ENCODE measurements at regions not wholly inside any gene's neighbourhood (a gene's known extent, or its start where the extent isn't known, plus 50 kb on each side); places are given as distances from the start of the nearest gene placed in this dataset.
A peak's percentile ranks its signal among the peaks of the same experiment; 100 is the strongest.

DNA sequence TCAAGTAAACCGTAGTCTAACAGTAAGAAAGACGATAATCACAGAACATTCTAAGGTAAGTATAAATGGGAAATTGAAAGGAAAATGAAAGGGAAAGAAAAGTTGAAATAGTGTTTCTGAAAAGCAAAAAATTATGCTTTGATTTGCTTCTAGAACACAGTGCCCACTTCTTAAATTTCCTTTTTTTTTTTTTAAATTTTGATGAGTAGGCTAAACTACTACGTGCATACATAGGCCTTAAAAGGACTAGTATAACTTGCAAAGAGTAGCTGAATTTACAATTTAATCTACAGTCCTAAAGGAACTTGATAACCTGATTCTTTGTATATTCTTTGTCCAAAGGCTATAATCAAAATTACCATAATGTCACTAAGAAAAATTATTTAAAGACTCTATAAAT lies 325.3 kb downstream of the PAX3 start:
- no peak for DNase-seq (ENCODE audit: extremely low read depth, low read depth)
- no peak overlapping the region for H3K4me3 ChIP-seq (replicated peaks; ENCODE audit: low read depth, low read length)
- TF ChIP-seq, protein P1, sequence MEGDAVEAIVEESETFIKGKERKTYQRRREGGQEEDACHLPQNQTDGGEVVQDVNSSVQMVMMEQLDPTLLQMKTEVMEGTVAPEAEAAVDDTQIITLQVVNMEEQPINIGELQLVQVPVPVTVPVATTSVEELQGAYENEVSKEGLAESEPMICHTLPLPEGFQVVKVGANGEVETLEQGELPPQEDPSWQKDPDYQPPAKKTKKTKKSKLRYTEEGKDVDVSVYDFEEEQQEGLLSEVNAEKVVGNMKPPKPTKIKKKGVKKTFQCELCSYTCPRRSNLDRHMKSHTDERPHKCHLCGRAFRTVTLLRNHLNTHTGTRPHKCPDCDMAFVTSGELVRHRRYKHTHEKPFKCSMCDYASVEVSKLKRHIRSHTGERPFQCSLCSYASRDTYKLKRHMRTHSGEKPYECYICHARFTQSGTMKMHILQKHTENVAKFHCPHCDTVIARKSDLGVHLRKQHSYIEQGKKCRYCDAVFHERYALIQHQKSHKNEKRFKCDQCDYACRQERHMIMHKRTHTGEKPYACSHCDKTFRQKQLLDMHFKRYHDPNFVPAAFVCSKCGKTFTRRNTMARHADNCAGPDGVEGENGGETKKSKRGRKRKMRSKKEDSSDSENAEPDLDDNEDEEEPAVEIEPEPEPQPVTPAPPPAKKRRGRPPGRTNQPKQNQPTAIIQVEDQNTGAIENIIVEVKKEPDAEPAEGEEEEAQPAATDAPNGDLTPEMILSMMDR (IDR thresholded peaks at IDR 0.05; ENCODE audit: low read depth, low read length, missing control alignments), result no peak

GRCh38 chr2:221972813-221973478 lies 325.9 kb downstream of the PAX3 start:
- no peak for DNase-seq (ENCODE audit: extremely low read depth, low read depth)
- TF ChIP-seq, protein P1 (IDR thresholded peaks at IDR 0.05; ENCODE audit: low read depth, low read length, missing control alignments), result no peak
- H3K4me3 ChIP-seq (replicated peaks; ENCODE audit: low read depth, low read length), result no peak overlapping the region

DNA sequence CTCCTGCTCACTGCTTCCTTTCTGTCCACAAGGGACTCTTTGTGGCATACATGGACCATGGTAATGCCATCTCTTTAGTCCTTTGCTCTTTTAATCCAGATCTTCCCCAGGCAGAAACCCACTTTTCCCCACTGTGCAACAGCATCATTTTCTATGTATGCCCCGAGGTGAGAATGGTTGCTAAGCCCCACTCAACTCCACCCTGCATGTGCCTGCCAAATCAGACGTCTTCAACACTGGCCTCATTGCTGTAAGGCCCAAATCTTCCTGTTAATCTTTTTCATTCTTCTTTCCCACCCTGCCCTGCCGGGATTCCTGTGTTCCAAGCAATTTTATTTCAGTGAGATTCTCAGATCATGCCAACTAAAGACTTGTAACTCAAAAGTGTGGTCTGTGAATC lies 328.4 kb downstream of the PAX3 start:
- no peak for DNase-seq (ENCODE audit: extremely low read depth, low read depth)
- TF ChIP-seq, protein P1 (IDR thresholded peaks at IDR 0.05; ENCODE audit: low read depth, low read length, missing control alignments), result no peak
- H3K4me3 ChIP-seq (replicated peaks; ENCODE audit: low read depth, low read length), result no peak overlapping the region

DNA sequence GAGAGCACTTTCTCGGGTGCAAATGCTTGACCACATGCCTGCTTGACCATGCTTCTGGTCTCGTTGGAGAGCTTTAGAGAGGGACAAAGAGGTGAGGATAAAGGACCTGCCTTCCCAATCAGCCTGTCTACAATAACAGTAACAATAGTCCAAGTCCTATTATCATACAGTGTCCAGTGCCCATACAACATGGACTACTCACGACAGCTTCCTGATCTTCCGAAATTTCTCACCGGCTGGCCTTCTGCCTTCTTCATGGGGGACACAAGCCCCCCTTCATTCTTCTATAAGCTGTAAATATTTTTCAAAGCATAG lies 329.0 kb downstream of the PAX3 start:
- DNase-seq (ENCODE audit: extremely low read depth, low read depth), result no peak
- TF ChIP-seq, protein P1 (IDR thresholded peaks at IDR 0.05; ENCODE audit: low read depth, low read length, missing control alignments), result no peak
- H3K4me3 ChIP-seq (replicated peaks; ENCODE audit: low read depth, low read length), result no peak overlapping the region

DNA sequence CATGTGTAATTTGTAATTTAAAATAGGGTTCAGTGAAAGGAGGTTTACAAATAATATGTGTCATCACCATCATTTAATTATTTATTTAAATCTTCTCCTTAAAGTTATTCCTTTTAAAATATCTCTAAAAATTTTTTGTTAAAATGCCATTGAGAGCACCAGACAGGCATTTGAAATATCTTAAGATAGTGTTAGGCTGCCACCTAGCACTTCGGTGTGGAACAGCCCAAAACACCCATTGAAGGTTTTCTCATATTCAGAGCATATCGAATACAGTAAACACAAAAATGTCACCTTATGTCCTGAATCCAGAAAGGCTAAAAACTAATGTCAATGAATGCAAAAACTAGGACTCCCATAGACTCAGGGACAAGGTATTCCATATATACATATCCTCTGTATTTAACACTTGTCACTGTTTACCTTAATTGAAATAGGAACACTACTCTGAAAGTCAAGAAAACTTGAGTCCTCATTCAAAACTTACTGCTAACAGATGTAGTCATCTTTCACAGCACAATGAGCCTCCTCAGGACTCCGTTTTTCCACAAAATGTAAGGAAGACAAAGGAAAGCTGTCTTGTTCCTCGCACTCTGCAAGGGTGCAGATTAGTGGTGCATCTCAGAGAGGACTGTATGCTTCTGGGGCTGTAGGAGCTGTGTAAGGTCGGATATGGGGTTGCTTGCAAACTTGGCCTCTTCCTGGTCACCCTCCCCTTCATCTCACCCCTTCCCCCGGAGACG lies 329.5 kb downstream of the PAX3 start:
- DNase-seq (ENCODE audit: extremely low read depth, low read depth), result peak; percentile 7
- no peak overlapping the region for H3K4me3 ChIP-seq (replicated peaks; ENCODE audit: low read depth, low read length)
- TF ChIP-seq, protein P1 (IDR thresholded peaks at IDR 0.05; ENCODE audit: low read depth, low read length, missing control alignments), result peak; percentile 70

- TF ChIP-seq, protein P1 (IDR thresholded peaks at IDR 0.05; ENCODE audit: low read depth, low read length, missing control alignments), result no peak
- no peak overlapping the region for H3K4me3 ChIP-seq (replicated peaks; ENCODE audit: low read depth, low read length)
- no peak for DNase-seq (ENCODE audit: extremely low read depth, low read depth)
Observed at GRCh38 chr2:221962186-221962585, 336.6 kb downstream of the PAX3 start.

All from HFF-Myc (cell line).